ENCODE measurements at regions not wholly inside any gene's neighbourhood (a gene's known extent, or its start where the extent isn't known, plus 50 kb on each side); places are given as distances from the start of the nearest gene placed in this dataset.

DNA sequence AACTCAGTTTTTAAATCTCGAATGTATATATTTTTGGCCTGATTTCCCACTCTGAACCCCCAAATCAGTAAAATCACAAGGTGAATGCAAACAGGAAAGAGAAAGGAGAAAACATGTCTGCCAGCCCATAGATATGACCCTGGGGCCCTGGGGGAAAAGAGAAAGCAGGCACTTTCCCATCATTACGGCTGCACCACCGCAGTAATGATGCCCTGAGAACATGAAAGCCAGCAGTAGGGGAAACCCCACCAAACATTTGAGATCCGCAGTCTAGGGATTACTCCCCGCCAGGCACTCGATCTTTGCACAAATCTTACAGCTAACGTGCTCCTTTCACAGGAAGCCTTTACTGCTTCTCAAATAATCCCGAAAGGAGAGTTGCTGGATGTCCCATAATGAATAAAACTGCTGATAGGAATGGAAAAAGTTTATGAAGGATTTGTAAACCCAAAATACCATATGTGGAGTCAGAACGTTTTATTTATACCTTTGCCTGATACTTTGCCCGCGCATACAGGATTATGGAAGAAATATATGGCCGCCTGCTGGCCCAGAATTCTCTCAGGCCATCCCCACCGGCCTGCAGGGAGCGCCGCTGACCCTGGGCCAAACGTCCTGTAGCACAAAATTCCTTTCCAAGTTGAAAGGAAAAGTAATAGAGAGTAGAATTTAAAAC, 180.0 kb upstream of the INHBA start:
- Histone ChIP-seq H3K27me3 (no peaks in the 10 kb centered on the region), H3K36me3 (no peaks in the 10 kb centered on the region), H3K9me3 (no peaks in the 10 kb centered on the region), H3K27ac (no peak overlapping the region), H3K4me1 (peaks cover 0 to 87% (median 48%) of the 10 kb centered on the region in 4 donors), H3K4me3 (no peak overlapping the region)
- TF ChIP-seq, protein P1, sequence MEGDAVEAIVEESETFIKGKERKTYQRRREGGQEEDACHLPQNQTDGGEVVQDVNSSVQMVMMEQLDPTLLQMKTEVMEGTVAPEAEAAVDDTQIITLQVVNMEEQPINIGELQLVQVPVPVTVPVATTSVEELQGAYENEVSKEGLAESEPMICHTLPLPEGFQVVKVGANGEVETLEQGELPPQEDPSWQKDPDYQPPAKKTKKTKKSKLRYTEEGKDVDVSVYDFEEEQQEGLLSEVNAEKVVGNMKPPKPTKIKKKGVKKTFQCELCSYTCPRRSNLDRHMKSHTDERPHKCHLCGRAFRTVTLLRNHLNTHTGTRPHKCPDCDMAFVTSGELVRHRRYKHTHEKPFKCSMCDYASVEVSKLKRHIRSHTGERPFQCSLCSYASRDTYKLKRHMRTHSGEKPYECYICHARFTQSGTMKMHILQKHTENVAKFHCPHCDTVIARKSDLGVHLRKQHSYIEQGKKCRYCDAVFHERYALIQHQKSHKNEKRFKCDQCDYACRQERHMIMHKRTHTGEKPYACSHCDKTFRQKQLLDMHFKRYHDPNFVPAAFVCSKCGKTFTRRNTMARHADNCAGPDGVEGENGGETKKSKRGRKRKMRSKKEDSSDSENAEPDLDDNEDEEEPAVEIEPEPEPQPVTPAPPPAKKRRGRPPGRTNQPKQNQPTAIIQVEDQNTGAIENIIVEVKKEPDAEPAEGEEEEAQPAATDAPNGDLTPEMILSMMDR (IDR thresholded peaks at IDR 0.05): no peak
- no peak for DNase-seq
- intact Hi-C loops (cut with DNase I; ENCODE audit: low total_unique reads): no loop called here

DNA sequence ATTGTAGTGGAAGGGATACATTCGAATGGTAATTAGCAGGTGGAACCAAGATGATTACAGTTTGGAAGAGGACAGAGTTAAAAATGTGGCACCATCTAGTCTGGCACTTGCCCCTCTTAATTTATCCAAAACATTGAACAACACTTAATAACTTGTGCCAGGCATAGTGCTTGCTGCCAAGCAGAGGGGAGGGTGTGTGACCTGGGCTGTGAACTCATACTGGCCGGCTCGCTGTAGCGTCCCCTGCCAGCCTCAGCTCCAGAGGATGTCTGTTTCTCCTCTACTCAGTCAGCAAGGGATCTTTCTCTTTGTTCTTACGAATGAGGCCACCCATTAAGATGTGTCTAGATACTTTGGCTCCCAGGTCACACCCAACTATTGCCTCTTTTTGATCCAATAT, 179.4 kb upstream of the INHBA start:
- H3K4me1 ChIP-seq: peaks cover 0 to 81% (median 44%) of the 10 kb centered on the region in 4 donors
- H3K4me3 ChIP-seq: no peak overlapping the region
- H3K9me3 ChIP-seq: no peaks in the 10 kb centered on the region
- intact Hi-C loops (cut with DNase I; ENCODE audit: low total_unique reads): no loop called here
- no peak for DNase-seq
- TF ChIP-seq, protein P1 (IDR thresholded peaks at IDR 0.05): no peak
- no peaks in the 10 kb centered on the region for H3K36me3 ChIP-seq
- no peak overlapping the region for H3K27ac ChIP-seq
- H3K27me3 ChIP-seq: no peaks in the 10 kb centered on the region

DNA sequence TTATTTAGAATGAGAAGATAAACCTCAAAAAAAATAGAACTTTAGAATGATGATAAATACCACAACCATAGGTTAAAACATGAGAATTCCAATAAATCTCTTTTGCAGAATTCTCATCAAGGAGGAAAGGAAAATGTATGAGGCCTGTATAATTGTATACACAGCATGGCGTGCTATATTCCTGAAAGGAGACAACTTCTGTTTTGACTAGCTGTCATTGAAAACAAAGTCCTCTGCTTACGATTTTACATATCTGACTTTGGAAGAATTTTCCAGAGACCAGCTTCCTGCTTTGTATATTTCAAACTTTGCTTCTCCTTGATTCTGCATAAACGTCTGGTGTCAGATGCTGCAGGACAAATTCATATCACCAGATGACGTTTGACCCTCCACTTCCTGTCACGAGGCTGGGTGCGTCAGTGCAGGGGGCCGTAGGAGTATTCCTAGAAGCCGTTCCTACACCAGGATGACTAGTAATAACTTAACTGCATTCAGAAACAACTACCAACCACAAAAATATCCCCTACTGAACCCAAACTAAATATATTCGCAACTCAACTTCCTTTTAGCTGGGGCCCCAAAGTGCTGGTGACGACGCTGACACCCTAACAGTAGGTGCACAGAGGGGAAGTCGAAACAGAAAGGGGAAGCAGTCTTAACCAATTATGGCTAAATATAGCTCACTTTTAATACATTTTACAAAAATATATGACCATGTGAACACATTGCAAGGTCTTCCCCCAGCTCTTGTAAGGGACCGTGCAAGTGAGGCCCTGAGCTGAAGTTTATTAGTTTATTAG, 178.6 kb upstream of the INHBA start:
- Histone ChIP-seq H3K4me1 (peaks cover 0 to 73% (median 36%) of the 10 kb centered on the region in 4 donors), H3K27me3 (no peaks in the 10 kb centered on the region), H3K4me3 (no peak overlapping the region), H3K36me3 (no peaks in the 10 kb centered on the region), H3K9me3 (no peaks in the 10 kb centered on the region), H3K27ac (no peak overlapping the region)
- TF ChIP-seq, protein P1 (IDR thresholded peaks at IDR 0.05): no peak
- intact Hi-C loops (cut with DNase I; ENCODE audit: low total_unique reads): no loop called here
- peak; percentile 48 to 76 for DNase-seq

DNA sequence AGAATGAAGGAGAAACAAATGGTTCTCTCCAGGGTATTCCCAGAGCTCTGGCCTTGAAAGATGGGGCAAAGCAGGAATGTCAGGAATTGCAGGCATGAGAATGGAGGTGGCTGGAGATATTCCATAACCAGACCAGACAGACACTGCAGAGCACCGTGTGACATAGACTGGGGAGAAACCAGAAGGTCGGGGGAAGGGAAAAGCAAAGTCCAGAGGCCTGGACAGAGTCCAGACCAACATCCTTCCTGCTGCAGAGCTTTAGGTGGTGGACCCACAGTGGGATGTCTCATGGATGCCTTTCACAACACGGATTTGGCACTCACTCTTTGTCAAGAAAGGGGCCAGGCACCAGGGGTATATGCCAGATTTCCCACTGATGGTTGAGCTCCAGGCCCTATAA, 177.2 kb upstream of the INHBA start:
- Histone ChIP-seq H3K4me3 (no peak overlapping the region), H3K27me3 (no peaks in the 10 kb centered on the region), H3K36me3 (no peaks in the 10 kb centered on the region), H3K4me1 (peaks cover 0 to 59% (median 22%) of the 10 kb centered on the region in 4 donors), H3K27ac (no peak overlapping the region), H3K9me3 (no peaks in the 10 kb centered on the region)
- TF ChIP-seq, protein P1 (IDR thresholded peaks at IDR 0.05): no peak
- intact Hi-C loops (cut with DNase I; ENCODE audit: low total_unique reads): no loop called here
- DNase-seq: no peak

DNA sequence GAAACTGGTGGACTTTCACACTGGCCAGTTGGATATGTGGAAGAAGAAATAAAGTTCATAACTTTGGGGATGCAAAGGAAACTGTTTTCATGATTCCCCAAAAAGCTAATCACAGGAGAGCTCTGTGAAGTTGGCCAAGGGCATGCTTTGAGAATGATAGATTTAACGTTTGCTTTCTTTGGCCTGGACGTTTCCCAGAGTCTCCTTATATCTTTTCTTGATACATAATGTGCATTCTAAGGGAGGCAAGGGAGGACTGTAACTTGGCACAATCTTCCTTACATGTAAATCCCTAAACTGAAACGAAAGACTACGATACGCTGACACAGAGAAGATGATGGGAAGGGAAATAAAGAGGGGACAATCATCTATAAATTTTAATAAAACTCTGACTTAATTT, 176.5 kb upstream of the INHBA start:
- Histone ChIP-seq H3K36me3 (no peaks in the 10 kb centered on the region), H3K9me3 (no peaks in the 10 kb centered on the region), H3K27me3 (no peaks in the 10 kb centered on the region), H3K4me1 (peaks cover 0 to 52% (median 19%) of the 10 kb centered on the region in 4 donors), H3K27ac (no peak overlapping the region), H3K4me3 (no peak overlapping the region)
- TF ChIP-seq, protein P1 (IDR thresholded peaks at IDR 0.05): no peak
- DNase-seq: no peak
- intact Hi-C loops (cut with DNase I; ENCODE audit: low total_unique reads): no loop called here
